B cell (primary cell): ENCODE measurements at regions not wholly inside any gene's neighbourhood (a gene's known extent, or its start where the extent isn't known, plus 50 kb on each side); places are given as distances from the start of the nearest gene placed in this dataset.

Experiments
- ATAC-seq: fragments of 200-7000 bp; cut with Tn5 transposase; one replicate; pipeline ENCODE4 v1.10.0; 2021; ENCODE audit warnings: low read depth, mild to moderate bottlenecking, moderate number of reproducible peaks, moderate library complexity
- CTCF ChIA-PET: fragments of 350-600 bp; sonication (Branson Sonifier 250); formaldehyde crosslinking; loops from one replicate; lab custom pipeline; 2021; ENCODE audit warnings: antibody characterized with exemption, inconsistent platforms; lab: Charles Lee
- POLR2A ChIA-PET: fragments of 350-600 bp; sonication (Branson Sonifier 250); formaldehyde crosslinking; loops from one replicate; lab custom pipeline; 2021; ENCODE audit warnings: antibody characterized with exemption; lab: Charles Lee
- DNase-seq: peaks from one replicate; pipeline ENCODE4 v3.0.0; 2013
- H2AFZ ChIP-seq: 2 replicates; pipeline ENCODE4 v1.6.1; 2012; ENCODE audit warnings: mild to moderate bottlenecking, low read depth, low read length; ENCODE audit not compliant: insufficient read depth, poor library complexity, severe bottlenecking
- H3K27ac ChIP-seq, 2 donors: 1 replicate in 1 of 2; 2 replicates in 1 of 2; pipeline ENCODE4 v1.5.1; 2012 to 2013; ENCODE audit warnings: low read length in 2 of 2, mild to moderate bottlenecking in 2 of 2, moderate library complexity in 1 of 2
- H3K27me3 ChIP-seq, 4 experiments: fragments of 200-600 bp in 1 of 4; sonication (generic) in 1 of 4; replicated peaks in 1 of 4; 1 replicate in 2 of 4; 2 replicates in 2 of 4; pipeline versions ENCODE4 v1.6.1 to v1.7.0; 2013 to 2016; ENCODE audit warnings: low read length in 3 of 4, mild to moderate bottlenecking in 2 of 4, mixed read lengths in 1 of 4, moderate library complexity in 1 of 4; ENCODE audit not compliant: insufficient read depth in 4 of 4, control insufficient read depth in 3 of 4; ENCODE audit errors: control extremely low read depth in 1 of 4
- H3K36me3 ChIP-seq, 2 experiments: replicated peaks in 1 of 2; 1 replicate in 1 of 2; 2 replicates in 1 of 2; pipeline versions ENCODE4 v1.6.1 to v1.7.1; 2013; ENCODE audit warnings: low read length in 1 of 2; ENCODE audit not compliant: insufficient read depth in 2 of 2, control insufficient read depth in 1 of 2; ENCODE audit errors: control extremely low read depth in 1 of 2, extremely low read depth in 1 of 2
- H3K4me1 ChIP-seq, 2 donors: fragments of 200-600 bp in 1 of 2; sonication (generic) in 1 of 2; 1 replicate in 1 of 2; 2 replicates in 1 of 2; pipeline versions ENCODE4 v1.5.1 to v1.6.1; 2013 to 2017; ENCODE audit warnings: low read length in 2 of 2; ENCODE audit not compliant: control insufficient read depth in 2 of 2, insufficient read depth in 2 of 2
- H3K4me2 ChIP-seq: replicated peaks from 2 replicates; pipeline ENCODE3; 2012; ENCODE audit warnings: mild to moderate bottlenecking, low read depth, low read length; ENCODE audit not compliant: poor library complexity, severe bottlenecking
- H3K4me3 ChIP-seq, 5 experiments: fragments of 200-600 bp in 1 of 5; sonication (generic) in 1 of 5; 1 replicate in 3 of 5; 2 replicates in 2 of 5; pipeline versions ENCODE4 v1.5.1 to v1.7.0; 2011 to 2016; ENCODE audit warnings: low read length in 4 of 5, mild to moderate bottlenecking in 4 of 5, low read depth in 2 of 5, control low read depth in 1 of 5, moderate library complexity in 1 of 5; ENCODE audit not compliant: insufficient read depth in 1 of 5; ENCODE audit errors: control extremely low read depth in 1 of 5, extremely low read depth in 1 of 5
- H3K79me2 ChIP-seq: fragments of 200-600 bp; sonication (generic); one replicate; pipeline ENCODE4 v1.6.0; 2016; ENCODE audit warnings: low read length; ENCODE audit not compliant: control insufficient read depth, insufficient read depth
- H3K9ac ChIP-seq: fragments of 200-600 bp; sonication (generic); 2 replicates; pipeline ENCODE4 v1.6.1; 2017; ENCODE audit warnings: mild to moderate bottlenecking, low read length, moderate library complexity
- H3K9me3 ChIP-seq, 3 donors: one replicate each; pipeline versions ENCODE4 v1.6.1 to v1.7.1; 2013; ENCODE audit warnings: low read length in 2 of 3; ENCODE audit not compliant: control insufficient read depth in 2 of 3, insufficient read depth in 1 of 3; ENCODE audit errors: control extremely low read depth in 1 of 3
- H4K20me1 ChIP-seq: 2 replicates; pipeline ENCODE4 v1.6.0; 2012; ENCODE audit warnings: mild to moderate bottlenecking, low read length; ENCODE audit not compliant: insufficient read depth, control insufficient read depth, poor library complexity, severe bottlenecking
- H3K27ac Mint-ChIP-seq: one replicate; pipeline ENCODE4 v1.8.0; 2021; ENCODE audit warnings: mixed read lengths
- H3K27me3 Mint-ChIP-seq: one replicate; pipeline ENCODE4 v1.8.0; 2021; ENCODE audit warnings: mixed read lengths
- H3K4me1 Mint-ChIP-seq: one replicate; pipeline ENCODE4 v1.8.0; 2021; ENCODE audit warnings: mixed read lengths
- H3K4me3 Mint-ChIP-seq: one replicate; pipeline ENCODE4 v1.8.0; 2021; ENCODE audit warnings: mixed read lengths
- H3K9me3 Mint-ChIP-seq: one replicate; pipeline ENCODE4 v1.8.0; 2022; ENCODE audit warnings: mixed read lengths; ENCODE audit not compliant: insufficient read depth
- CTCF ChIP-seq: fragments of 200-600 bp; IDR thresholded peaks from one replicate; pipeline ENCODE4 v1.8.0; 2022; ENCODE audit warnings: antibody characterized with exemption, mild to moderate bottlenecking
- EZH2 ChIP-seq: IDR thresholded peaks from 2 replicates; pipeline ENCODE4 v1.6.1; 2012; ENCODE audit warnings: borderline replicate concordance, low read depth, mild to moderate bottlenecking, moderate library complexity, low read length; ENCODE audit not compliant: insufficient read depth, poor library complexity, severe bottlenecking
- WGBS: methylation state at CpG from one replicate; pipeline ENCODE4 v1.1.5; 2013; ENCODE audit warnings: missing lambda C conversion rate; ENCODE audit not compliant: insufficient coverage; 5-methylcytosine and 5-hydroxymethylcytosine counted together
- intact Hi-C: fragments of 100-400 bp; cut with micrococcal nuclease; formaldehyde crosslinking; loops from one replicate; pipeline ENCODE4 v1.10.0; 2022

- Histone ChIP-seq H3K4me3 (no peak overlapping the region), H3K36me3 (no peaks in the 10 kb centered on the region), H3K4me2 (no peak overlapping the region), H2AFZ (no peak overlapping the region), H3K4me1 (no peaks in the 10 kb centered on the region), H3K79me2 (no peaks in the 10 kb centered on the region), H4K20me1 (no peaks in the 10 kb centered on the region), H3K27ac (no peak overlapping the region), H3K27me3 (no peaks in the 10 kb centered on the region), H3K9ac (no peak overlapping the region), H3K9me3 (no peaks in the 10 kb centered on the region)
- CTCF ChIA-PET = no interaction called here
- DNase-seq (no peak), ATAC-seq (no peak)
- H3K4me3 Mint-ChIP-seq = no peak overlapping the region
- WGBS = no CpG with 5 or more reads among the region's 1 CpG
- no peak overlapping the region for H3K27ac Mint-ChIP-seq
- no peak for TF ChIP-seq EZH2
- no peak for TF ChIP-seq CTCF
- peaks cover 6% of the 10 kb centered on the region for H3K4me1 Mint-ChIP-seq
- no peaks in the 10 kb centered on the region for H3K9me3 Mint-ChIP-seq
- intact Hi-C loops = no loop called here
- POLR2A ChIA-PET = no interaction called here
- H3K27me3 Mint-ChIP-seq = peaks cover 3% of the 10 kb centered on the region
Observed at GRCh38 chr3:8182904-8183303, 318.7 kb upstream of the LMCD1 start.

- 40% methylated on average over 3 of the region's 3 CpGs for WGBS
- no peaks in the 10 kb centered on the region for H3K4me1 ChIP-seq
- H3K9me3 ChIP-seq = no peaks in the 10 kb centered on the region
- H4K20me1 ChIP-seq = no peaks in the 10 kb centered on the region
- DNase-seq (no peak), ATAC-seq (no peak)
- no peak overlapping the region for H3K9ac ChIP-seq
- H3K4me3 ChIP-seq = no peak overlapping the region
- Mint-ChIP-seq H3K27ac (no peak overlapping the region), H3K9me3 (no peaks in the 10 kb centered on the region), H3K27me3 (peaks cover 3% of the 10 kb centered on the region), H3K4me3 (no peak overlapping the region), H3K4me1 (peaks cover 6% of the 10 kb centered on the region)
- H3K36me3 ChIP-seq = no peaks in the 10 kb centered on the region
- no peak for TF ChIP-seq CTCF
- no peak for TF ChIP-seq EZH2
- no peaks in the 10 kb centered on the region for H3K79me2 ChIP-seq
- H3K4me2 ChIP-seq = no peak overlapping the region
- ChIA-PET CTCF (no interaction called here), POLR2A (no interaction called here)
- intact Hi-C loops = no loop called here
- peak overlapping the region; percentile 34 for H2AFZ ChIP-seq
- H3K27me3 ChIP-seq = no peaks in the 10 kb centered on the region
- H3K27ac ChIP-seq = no peak overlapping the region
Observed at GRCh38 chr3:8183627-8184026, 318.0 kb upstream of the LMCD1 start.
